ENCODE measurements at regions not wholly inside any gene's neighbourhood (a gene's known extent, or its start where the extent isn't known, plus 50 kb on each side); places are given as distances from the start of the nearest gene placed in this dataset.

GRCh38 chr2:8361930-8362329 lies 319.9 kb upstream of the ID2 start:
- H3K4me1 ChIP-seq = no peaks in the 10 kb centered on the region
- no peak for TF ChIP-seq CTCF (IDR thresholded peaks at IDR 0.05)
- H3K27ac ChIP-seq = no peak overlapping the region
- H3K9me3 ChIP-seq = no peaks in the 10 kb centered on the region
- no peaks in the 10 kb centered on the region for H3K27me3 ChIP-seq
- no peak overlapping the region for H3K4me3 ChIP-seq
- no peaks in the 10 kb centered on the region for H3K36me3 ChIP-seq
- no peak for DNase-seq (ENCODE audit: low spot score)

GRCh38 chr2:8363161-8363560 lies 318.7 kb upstream of the ID2 start:
- no peaks in the 10 kb centered on the region for H3K27me3 ChIP-seq
- H3K36me3 ChIP-seq = no peaks in the 10 kb centered on the region
- TF ChIP-seq CTCF (IDR thresholded peaks at IDR 0.05) = no peak
- DNase-seq (ENCODE audit: low spot score) = no peak
- no peak overlapping the region for H3K27ac ChIP-seq
- H3K9me3 ChIP-seq = no peaks in the 10 kb centered on the region
- H3K4me1 ChIP-seq = no peaks in the 10 kb centered on the region
- H3K4me3 ChIP-seq = no peak overlapping the region

GRCh38 chr2:8364668-8365067 lies 317.2 kb upstream of the ID2 start:
- Histone ChIP-seq H3K4me1 (no peaks in the 10 kb centered on the region), H3K9me3 (no peaks in the 10 kb centered on the region), H3K27ac (no peak overlapping the region), H3K27me3 (no peaks in the 10 kb centered on the region), H3K4me3 (no peak overlapping the region), H3K36me3 (no peaks in the 10 kb centered on the region)
- DNase-seq (ENCODE audit: low spot score) = no peak
- TF ChIP-seq CTCF (IDR thresholded peaks at IDR 0.05) = no peak

GRCh38 chr2:8365331-8365910 lies 316.4 kb upstream of the ID2 start:
- Histone ChIP-seq H3K27me3 (no peaks in the 10 kb centered on the region), H3K4me1 (no peaks in the 10 kb centered on the region), H3K4me3 (no peak overlapping the region), H3K27ac (no peak overlapping the region), H3K36me3 (no peaks in the 10 kb centered on the region), H3K9me3 (no peaks in the 10 kb centered on the region)
- no peak for DNase-seq (ENCODE audit: low spot score)
- no peak for TF ChIP-seq CTCF (IDR thresholded peaks at IDR 0.05)

GRCh38 chr2:8367833-8368232 lies 314.0 kb upstream of the ID2 start:
- no peak for DNase-seq (ENCODE audit: low spot score)
- Histone ChIP-seq H3K9me3 (no peaks in the 10 kb centered on the region), H3K4me3 (no peak overlapping the region), H3K27me3 (no peaks in the 10 kb centered on the region), H3K36me3 (no peaks in the 10 kb centered on the region), H3K4me1 (no peaks in the 10 kb centered on the region), H3K27ac (no peak overlapping the region)
- no peak for TF ChIP-seq CTCF (IDR thresholded peaks at IDR 0.05)

GRCh38 chr2:8368463-8368862 lies 313.4 kb upstream of the ID2 start:
- H3K27me3 ChIP-seq = no peaks in the 10 kb centered on the region
- no peak overlapping the region for H3K4me3 ChIP-seq
- no peak for TF ChIP-seq CTCF (IDR thresholded peaks at IDR 0.05)
- DNase-seq (ENCODE audit: low spot score) = no peak
- H3K9me3 ChIP-seq = no peaks in the 10 kb centered on the region
- no peaks in the 10 kb centered on the region for H3K36me3 ChIP-seq
- no peak overlapping the region for H3K27ac ChIP-seq
- H3K4me1 ChIP-seq = no peaks in the 10 kb centered on the region

Measured in right atrium auricular region (tissue), 2 donors.